Kidney epithelial cell (primary cell): ENCODE measurements at regions not wholly inside any gene's neighbourhood (a gene's known extent, or its start where the extent isn't known, plus 50 kb on each side); places are given as distances from the start of the nearest gene placed in this dataset.

ENCODE experiments used
- DNase-seq: peaks from one replicate; pipeline ENCODE4 v3.0.0-alpha.2; 2010; ENCODE audit warnings: low read depth
- H3K27me3 ChIP-seq: 2 replicates; pipeline ENCODE4 v1.6.0; 2011; ENCODE audit warnings: low read length; ENCODE audit not compliant: control insufficient read depth, insufficient read depth
- H3K36me3 ChIP-seq: 2 replicates; pipeline ENCODE4 v1.5.1; 2011; ENCODE audit warnings: low read length; ENCODE audit not compliant: control insufficient read depth, insufficient read depth
- H3K4me3 ChIP-seq: 2 replicates; pipeline ENCODE4 v1.5.1; 2011; ENCODE audit warnings: low read depth, mild to moderate bottlenecking, control low read depth, low read length
- CTCF ChIP-seq: IDR thresholded peaks from 2 replicates; pipeline ENCODE4 v1.5.1; 2011; ENCODE audit warnings: mild to moderate bottlenecking, moderate library complexity, low read length, control low read depth, inconsistent platforms; ENCODE audit not compliant: insufficient read depth, poor library complexity, severe bottlenecking

- Histone ChIP-seq H3K27me3 (no peaks in the 10 kb centered on the region), H3K4me3 (no peak overlapping the region), H3K36me3 (no peaks in the 10 kb centered on the region)
- TF ChIP-seq CTCF, result no peak
- no peak for DNase-seq
Measured at GRCh38 chr13:106281426-106281825, 254.0 kb downstream of the EFNB2 start.

- Histone ChIP-seq H3K27me3 (no peaks in the 10 kb centered on the region), H3K36me3 (no peaks in the 10 kb centered on the region), H3K4me3 (no peak overlapping the region)
- no peak for DNase-seq
- no peak for TF ChIP-seq CTCF
Measured at GRCh38 chr13:106277484-106278154, 257.8 kb downstream of the EFNB2 start.

GRCh38 chr13:106276876-106277275 is 258.6 kb downstream of the EFNB2 start:
- Histone ChIP-seq H3K4me3 (no peak overlapping the region), H3K36me3 (no peaks in the 10 kb centered on the region), H3K27me3 (no peaks in the 10 kb centered on the region)
- no peak for TF ChIP-seq CTCF
- DNase-seq, result peak; percentile 29

- Histone ChIP-seq H3K36me3 (no peaks in the 10 kb centered on the region), H3K27me3 (no peaks in the 10 kb centered on the region), H3K4me3 (no peak overlapping the region)
- no peak for TF ChIP-seq CTCF
- no peak for DNase-seq
Measured at GRCh38 chr13:106275446-106276032, 259.9 kb downstream of the EFNB2 start.

- TF ChIP-seq CTCF, result no peak
- no peak for DNase-seq
- H3K36me3 ChIP-seq, result no peaks in the 10 kb centered on the region
- H3K4me3 ChIP-seq, result no peak overlapping the region
- no peaks in the 10 kb centered on the region for H3K27me3 ChIP-seq
Measured at GRCh38 chr13:106274551-106275203, 260.8 kb downstream of the EFNB2 start.
